GM23338 (cell line): ENCODE measurements at regions not wholly inside any gene's neighbourhood (a gene's known extent, or its start where the extent isn't known, plus 50 kb on each side); places are given as distances from the start of the nearest gene placed in this dataset.

Source experiments
- ATAC-seq: fragments of 200-7000 bp; cut with Tn5 transposase; 3 replicates; pipeline ENCODE4 v1.9.1; 2020
- DNase-seq: peaks from one replicate; pipeline ENCODE4 v3.0.0-alpha.2; 2015; ENCODE audit warnings: low spot score
- H2AFZ ChIP-seq: fragments of 200-600 bp; sonication (generic); 2 replicates; pipeline ENCODE4 v1.8.0; 2016; ENCODE audit warnings: antibody characterized with exemption, mild to moderate bottlenecking, moderate library complexity
- H3F3A ChIP-seq: fragments of 200-600 bp; sonication (generic); replicated peaks from 2 replicates; pipeline ENCODE4 v1.8.0; 2017; ENCODE audit warnings: antibody characterized with exemption, mixed run types, low read depth
- H3K27ac ChIP-seq: fragments of 200-600 bp; sonication (generic); 2 replicates; pipeline ENCODE4 v1.6.1; 2016; ENCODE audit warnings: low read depth
- H3K27me3 ChIP-seq: fragments of 200-600 bp; sonication (generic); 2 replicates; pipeline ENCODE4 v1.8.0; 2016; ENCODE audit warnings: mild to moderate bottlenecking, mixed run types, moderate library complexity; ENCODE audit not compliant: insufficient read depth
- H3K36me3 ChIP-seq: fragments of 200-600 bp; sonication (generic); 2 replicates; pipeline ENCODE4 v1.8.0; 2016; ENCODE audit warnings: mild to moderate bottlenecking; ENCODE audit not compliant: insufficient read depth
- H3K4me1 ChIP-seq: fragments of 200-600 bp; sonication (generic); 2 replicates; pipeline ENCODE4 v1.8.0; 2016; ENCODE audit warnings: mild to moderate bottlenecking, moderate library complexity; ENCODE audit not compliant: insufficient read depth
- H3K4me2 ChIP-seq: fragments of 200-600 bp; sonication (generic); 2 replicates; pipeline ENCODE4 v1.7.1; 2017; ENCODE audit warnings: mixed run types
- H3K4me3 ChIP-seq: fragments of 200-600 bp; sonication (generic); 2 replicates; pipeline ENCODE4 v1.6.1; 2016; ENCODE audit warnings: mixed run types
- H3K79me2 ChIP-seq: fragments of 200-600 bp; sonication (generic); replicated peaks from 2 replicates; pipeline ENCODE4 v1.8.0; 2017; ENCODE audit warnings: mild to moderate bottlenecking; ENCODE audit not compliant: insufficient read depth
- H3K9me2 ChIP-seq: fragments of 200-600 bp; sonication (generic); 2 replicates; pipeline ENCODE4 v1.8.0; 2017; ENCODE audit not compliant: insufficient read depth
- H4K20me1 ChIP-seq: fragments of 200-600 bp; sonication (generic); replicated peaks from 2 replicates; pipeline ENCODE4 v1.8.0; 2017; ENCODE audit warnings: mild to moderate bottlenecking; ENCODE audit not compliant: insufficient read depth
- H3K27ac Mint-ChIP-seq: 2 replicates; pipeline ENCODE4 v1.8.0; 2020; ENCODE audit warnings: inconsistent platforms, mild to moderate bottlenecking, moderate library complexity, mixed read lengths
- H3K27me3 Mint-ChIP-seq: 3 replicates; pipeline ENCODE4 v1.8.0; 2022; ENCODE audit warnings: low read depth, mild to moderate bottlenecking, moderate library complexity, mixed read lengths, inconsistent platforms; ENCODE audit not compliant: insufficient read depth, poor library complexity
- H3K36me3 Mint-ChIP-seq: 3 replicates; pipeline ENCODE4 v1.8.0; 2021; ENCODE audit warnings: low read depth, mild to moderate bottlenecking, inconsistent platforms, moderate library complexity, mixed read lengths
- H3K4me1 Mint-ChIP-seq: 3 replicates; pipeline ENCODE4 v1.8.0; 2020; ENCODE audit warnings: mild to moderate bottlenecking, inconsistent platforms, mixed read lengths
- H3K4me3 Mint-ChIP-seq: 3 replicates; pipeline ENCODE4 v1.8.0; 2021; ENCODE audit warnings: moderate library complexity, mild to moderate bottlenecking, inconsistent platforms, mixed read lengths
- H3K9me3 Mint-ChIP-seq: 3 replicates; pipeline ENCODE4 v1.8.0; 2020; ENCODE audit warnings: moderate library complexity, mild to moderate bottlenecking, inconsistent platforms, mixed read lengths
- CREB1 ChIP-seq: fragments of 250-450 bp; sonication (Bioruptor Pico); IDR thresholded peaks from 2 replicates; pipeline ENCODE4 v1.5.0; 2020; ENCODE audit warnings: low read depth, mild to moderate bottlenecking, moderate library complexity
- CTCF ChIP-seq, 2 experiments: fragments of 200-600 bp in 1 of 2; sonication (generic) in 1 of 2; conservative IDR thresholded peaks; 2 replicates each; pipeline versions ENCODE4 v1.5.1 to v1.6.1; 2016 to 2017; ENCODE audit warnings: antibody characterized with exemption in 2 of 2, low read depth in 2 of 2, mild to moderate bottlenecking in 2 of 2, moderate library complexity in 1 of 2
- ETS1 ChIP-seq: IDR thresholded peaks from 2 replicates; pipeline ENCODE4 v1.6.1; 2016; ENCODE audit warnings: antibody characterized with exemption
- EZH2 ChIP-seq: fragments of 200-600 bp; sonication (generic); IDR thresholded peaks from one replicate; pipeline ENCODE4 v1.8.0; 2017; ENCODE audit warnings: antibody characterized with exemption, mild to moderate bottlenecking, low read depth; ENCODE audit not compliant: unreplicated experiment
- EZH2phosphoT487 ChIP-seq: fragments of 200-600 bp; sonication (generic); IDR thresholded peaks from one replicate; pipeline ENCODE4 v1.8.1; 2018; ENCODE audit warnings: antibody characterized with exemption; ENCODE audit not compliant: unreplicated experiment
- NANOG ChIP-seq: IDR thresholded peaks from 2 replicates; pipeline ENCODE4 v1.6.1; 2016; ENCODE audit warnings: antibody characterized with exemption, borderline replicate concordance
- POLR2AphosphoS5 ChIP-seq: IDR thresholded peaks from 2 replicates; pipeline ENCODE4 v1.6.1; 2016; ENCODE audit warnings: antibody characterized with exemption, low read depth
- REST ChIP-seq: IDR thresholded peaks from one replicate; pipeline ENCODE4 v1.6.1; 2018; ENCODE audit warnings: antibody characterized with exemption; ENCODE audit not compliant: unreplicated experiment
- ZNF331 ChIP-seq: fragments of 250-450 bp; sonication (Bioruptor Pico); IDR thresholded peaks from 2 replicates; pipeline ENCODE4 v1.5.0; 2020; ENCODE audit warnings: low read depth, mild to moderate bottlenecking, moderate library complexity
- ZNF462 ChIP-seq: fragments of 250-450 bp; sonication (Bioruptor Pico); IDR thresholded peaks from 2 replicates; pipeline ENCODE4 v1.5.0; 2020; ENCODE audit warnings: mild to moderate bottlenecking, moderate library complexity

GRCh38 chr10:131703541-131703940 is 197.3 kb upstream of the PPP2R2D start:
- no peaks in the 10 kb centered on the region for H3F3A ChIP-seq
- Mint-ChIP-seq H3K9me3 (peaks cover 14% of the 10 kb centered on the region), H3K4me3 (no peak overlapping the region), H3K4me1 (peaks cover 5% of the 10 kb centered on the region), H3K36me3 (peaks cover 10% of the 10 kb centered on the region; the same call in 2 of the 3 replicates), H3K27ac (no peak overlapping the region), H3K27me3 (peaks cover 8% of the 10 kb centered on the region)
- no peaks in the 10 kb centered on the region for H3K4me1 ChIP-seq
- no peak for TF ChIP-seq EZH2phosphoT487
- no peak for DNase-seq
- no peaks in the 10 kb centered on the region for H4K20me1 ChIP-seq
- ATAC-seq, result no peak
- no peak overlapping the region for H2AFZ ChIP-seq
- no peaks in the 10 kb centered on the region for H3K36me3 ChIP-seq
- no peak overlapping the region for H3K27ac ChIP-seq
- no peaks in the 10 kb centered on the region for H3K79me2 ChIP-seq
- H3K27me3 ChIP-seq, result no peaks in the 10 kb centered on the region
- no peak overlapping the region for H3K4me2 ChIP-seq
- H3K9me2 ChIP-seq, result no peaks in the 10 kb centered on the region
- H3K4me3 ChIP-seq, result no peak overlapping the region

- Histone ChIP-seq H3K27me3 (no peaks in the 10 kb centered on the region), H3K4me3 (no peak overlapping the region), H3K79me2 (no peaks in the 10 kb centered on the region), H3F3A (no peaks in the 10 kb centered on the region), H2AFZ (no peak overlapping the region), H3K9me2 (no peaks in the 10 kb centered on the region), H3K4me2 (no peak overlapping the region), H3K27ac (no peak overlapping the region), H3K36me3 (no peaks in the 10 kb centered on the region), H4K20me1 (no peaks in the 10 kb centered on the region), H3K4me1 (no peaks in the 10 kb centered on the region)
- peaks cover 10% of the 10 kb centered on the region; the same call in 2 of the 3 replicates for H3K36me3 Mint-ChIP-seq
- no peak overlapping the region for H3K27ac Mint-ChIP-seq
- DNase-seq (no peak), ATAC-seq (no peak)
- peaks cover 8% of the 10 kb centered on the region for H3K27me3 Mint-ChIP-seq
- no peak overlapping the region for H3K4me3 Mint-ChIP-seq
- peaks cover 14% of the 10 kb centered on the region for H3K9me3 Mint-ChIP-seq
- H3K4me1 Mint-ChIP-seq, result peaks cover 5% of the 10 kb centered on the region
- TF ChIP-seq NANOG, result no peak
- no peak for TF ChIP-seq CREB1 (CRISPR knock-in tag)
- no peak for TF ChIP-seq EZH2
- no peak for TF ChIP-seq POLR2AphosphoS5
- TF ChIP-seq ZNF462 (CRISPR knock-in tag), result no peak
- TF ChIP-seq REST, result no peak
- no peak for TF ChIP-seq CTCF (conservative IDR thresholded peaks at IDR 0.05; ENCODE audit: low read depth in 2 of 2)
- TF ChIP-seq ZNF331 (CRISPR knock-in tag), result no peak
- no peak for TF ChIP-seq ETS1
Observed at GRCh38 chr10:131703941-131704340, 196.9 kb upstream of the PPP2R2D start.
